ENCODE measurements at regions not wholly inside any gene's neighbourhood (a gene's known extent, or its start where the extent isn't known, plus 50 kb on each side); places are given as distances from the start of the nearest gene placed in this dataset.
"Not testable (repeated sequence)": the region's sequence is repeated elsewhere in the genome, so short reads cannot be mapped to it uniquely, and the experiment has no call there.

- DNase-seq, result no peak
Observed at GRCh38 chr9:106450549-106450948, 412.4 kb upstream of the ZNF462 start.

GRCh38 chr9:106451223-106451622 lies 411.7 kb upstream of the ZNF462 start:
- no peak for DNase-seq

- no peak for DNase-seq
Observed at GRCh38 chr9:106456581-106456980, 406.4 kb upstream of the ZNF462 start.

GRCh38 chr9:106467113-106467864 lies 395.7 kb upstream of the ZNF462 start:
- no peak for DNase-seq

GRCh38 chr9:106467865-106468164 lies 395.2 kb upstream of the ZNF462 start:
- no peak for DNase-seq

- DNase-seq, result no peak
Observed at GRCh38 chr9:106468431-106468830, 394.5 kb upstream of the ZNF462 start.

- DNase-seq, result no peak
Observed at GRCh38 chr9:106478312-106478711, 384.7 kb upstream of the ZNF462 start.

GRCh38 chr9:106478727-106479126 lies 384.2 kb upstream of the ZNF462 start:
- no peak for DNase-seq

- DNase-seq, result no peak
Observed at GRCh38 chr9:106479679-106480078, 383.3 kb upstream of the ZNF462 start.

- no peak for DNase-seq
Observed at GRCh38 chr9:106481013-106481609, 381.9 kb upstream of the ZNF462 start.

GRCh38 chr9:106482733-106483132 lies 380.2 kb upstream of the ZNF462 start:
- no peak for DNase-seq

- no peak for DNase-seq
Observed at GRCh38 chr9:106486685-106487084, 376.3 kb upstream of the ZNF462 start.

- no peak for DNase-seq
Observed at GRCh38 chr9:106487266-106487665, 375.7 kb upstream of the ZNF462 start.

- not testable (repeated sequence) for DNase-seq
Observed at GRCh38 chr9:106492126-106492525, 370.8 kb upstream of the ZNF462 start.

GRCh38 chr9:106500171-106500570 lies 362.8 kb upstream of the ZNF462 start:
- no peak for DNase-seq

GRCh38 chr9:106501210-106501609 lies 361.8 kb upstream of the ZNF462 start:
- not testable (repeated sequence) for DNase-seq

GRCh38 chr9:106502930-106503329 lies 360.0 kb upstream of the ZNF462 start:
- DNase-seq, result no peak

- no peak for DNase-seq
Observed at GRCh38 chr9:106503759-106504158, 359.2 kb upstream of the ZNF462 start.

- DNase-seq, result no peak
Observed at GRCh38 chr9:106526716-106527204, 336.2 kb upstream of the ZNF462 start.

- no peak for DNase-seq
Observed at GRCh38 chr9:106528158-106528557, 334.8 kb upstream of the ZNF462 start.

GRCh38 chr9:106529616-106530015 lies 333.4 kb upstream of the ZNF462 start:
- DNase-seq, result no peak

- DNase-seq, result no peak
Observed at GRCh38 chr9:106531491-106531890, 331.5 kb upstream of the ZNF462 start.

- no peak for DNase-seq
Observed at GRCh38 chr9:106532306-106533015, 330.5 kb upstream of the ZNF462 start.

GRCh38 chr9:106534800-106535199 lies 328.2 kb upstream of the ZNF462 start:
- no peak for DNase-seq
